DMS53 (cell line): ENCODE measurements at regions not wholly inside any gene's neighbourhood (a gene's known extent, or its start where the extent isn't known, plus 50 kb on each side); places are given as distances from the start of the nearest gene placed in this dataset.
"Not testable (repeated sequence)": the region's sequence is repeated elsewhere in the genome, so short reads cannot be mapped to it uniquely, and the experiment has no call there.

ENCODE experiments used
- DNase-seq: peaks from one replicate; lab custom pipeline; 2025; lab: John Stamatoyannopoulos, UW

DNA sequence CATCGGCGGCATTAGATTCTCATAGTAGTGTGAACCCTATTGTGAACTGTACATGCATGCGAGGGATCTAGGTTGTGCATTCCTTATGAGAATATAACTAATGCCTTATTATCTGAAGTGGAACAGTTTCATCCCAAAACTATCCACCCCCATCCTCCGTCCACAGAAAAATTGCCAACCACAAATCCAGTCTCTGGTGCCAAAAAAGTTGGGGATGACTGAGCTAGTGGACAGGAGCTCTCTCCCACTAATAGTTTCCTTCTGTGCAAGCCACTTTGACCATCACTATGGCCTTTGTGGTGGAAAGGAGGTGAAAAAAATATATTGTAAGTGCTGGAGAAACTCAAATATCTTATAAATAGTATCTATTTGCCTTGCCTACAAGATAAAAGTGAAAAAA is 857.8 kb downstream of the DIAPH3 start:
- no peak for DNase-seq

DNA sequence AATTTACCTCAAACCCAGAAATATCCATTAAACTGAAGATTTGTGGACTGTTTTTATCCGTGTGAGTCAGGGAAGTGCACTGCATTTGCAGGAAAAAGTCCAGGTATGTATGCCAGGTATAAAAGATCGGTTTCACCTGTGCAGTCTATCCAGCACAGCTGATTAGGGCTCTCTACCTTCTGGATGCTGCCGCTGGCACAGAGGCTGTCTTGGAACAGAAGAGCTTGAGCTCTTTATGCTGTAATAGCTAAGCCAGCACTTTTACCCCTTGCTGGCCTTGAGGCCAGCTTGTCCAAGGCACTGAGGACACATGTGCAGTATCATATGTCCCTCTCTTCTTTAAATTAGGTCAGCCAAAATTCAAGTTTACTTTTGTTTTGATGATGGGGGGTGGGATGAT is 851.0 kb downstream of the DIAPH3 start:
- no peak for DNase-seq

DNA sequence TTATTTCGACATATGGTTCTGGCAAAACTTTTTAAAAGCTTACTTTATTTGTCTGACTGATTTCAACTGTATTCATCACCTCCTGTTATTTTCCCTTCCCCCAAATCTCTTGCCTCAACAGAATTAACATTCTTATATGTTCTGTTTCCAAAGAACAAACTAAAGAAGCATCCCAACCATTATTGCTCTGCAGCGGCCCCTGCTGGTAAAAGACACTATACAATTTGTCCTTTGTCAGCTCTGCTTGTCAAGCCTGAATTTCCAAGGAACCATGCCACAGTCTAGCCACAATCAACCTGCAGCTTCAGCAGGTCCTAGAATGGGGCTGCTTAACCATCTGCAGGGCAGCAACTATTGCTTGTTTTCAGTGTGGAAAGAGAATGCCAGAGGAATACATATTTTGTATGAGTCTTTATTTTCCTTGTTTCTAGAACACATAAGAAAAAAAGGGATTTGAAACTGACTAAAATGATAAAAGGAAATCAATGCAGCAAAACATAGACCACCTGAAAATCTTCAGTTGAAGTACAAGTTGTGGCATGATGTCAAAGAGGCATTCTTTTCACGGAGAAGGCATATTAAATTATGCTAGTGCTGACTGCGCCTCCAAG is 845.3 kb downstream of the DIAPH3 start:
- DNase-seq: peak; percentile 63

DNA sequence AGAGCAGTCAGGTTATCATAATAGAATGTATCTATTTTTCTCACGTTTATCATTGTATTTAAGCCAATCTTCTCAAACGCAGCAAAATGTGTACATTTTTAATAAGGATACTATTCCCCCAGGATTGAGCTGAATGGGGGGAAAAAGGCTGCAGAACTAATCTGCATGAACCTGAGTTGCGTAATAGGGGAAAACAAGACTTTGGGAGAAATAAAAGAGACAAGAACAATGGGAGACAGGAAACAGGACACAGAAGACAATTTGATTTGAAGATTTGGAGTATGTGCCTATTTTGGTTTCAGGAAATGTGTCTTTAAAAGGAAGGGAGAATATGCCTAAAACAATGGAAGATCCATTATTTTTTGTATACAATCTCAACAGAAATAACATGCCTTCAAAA is 844.5 kb downstream of the DIAPH3 start:
- DNase-seq: no peak

DNA sequence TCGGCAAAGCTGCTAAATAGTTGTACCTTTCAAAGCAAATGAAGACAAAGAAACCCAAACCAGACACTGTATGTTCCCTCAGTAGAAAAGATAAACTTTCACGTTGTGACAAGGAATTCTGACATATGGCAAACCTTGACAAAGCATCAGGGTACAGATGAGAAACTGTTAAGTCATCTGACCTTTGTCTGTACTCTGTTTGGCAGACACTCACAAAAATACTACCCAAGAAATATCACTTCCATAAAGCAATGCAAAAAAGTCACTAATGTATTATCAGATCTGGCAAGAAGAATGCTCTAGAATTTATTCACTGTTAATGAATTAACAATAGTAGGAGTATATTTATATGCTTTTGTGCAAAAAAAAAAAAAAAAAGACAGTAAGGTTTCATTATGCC is 843.7 kb downstream of the DIAPH3 start:
- no peak for DNase-seq

DNA sequence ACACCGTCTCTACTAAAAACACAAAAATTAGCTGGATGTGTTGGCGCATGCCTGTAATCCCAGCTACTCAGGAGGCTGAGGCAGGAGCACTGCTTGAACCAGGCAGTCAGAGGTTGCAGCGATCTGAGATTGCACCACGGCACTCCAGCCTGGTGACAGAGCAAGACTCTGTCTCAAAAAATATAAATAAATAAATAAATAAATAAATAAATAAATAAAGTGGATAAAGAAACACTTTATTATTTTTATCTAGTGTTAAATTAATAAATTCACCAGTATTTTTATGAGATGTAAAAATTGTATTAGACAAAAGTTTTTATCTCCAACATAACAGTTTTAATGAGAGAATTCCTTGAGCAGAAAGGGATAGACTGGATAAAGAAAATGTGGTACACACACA is 839.3 kb downstream of the DIAPH3 start:
- not testable (repeated sequence) for DNase-seq

DNA sequence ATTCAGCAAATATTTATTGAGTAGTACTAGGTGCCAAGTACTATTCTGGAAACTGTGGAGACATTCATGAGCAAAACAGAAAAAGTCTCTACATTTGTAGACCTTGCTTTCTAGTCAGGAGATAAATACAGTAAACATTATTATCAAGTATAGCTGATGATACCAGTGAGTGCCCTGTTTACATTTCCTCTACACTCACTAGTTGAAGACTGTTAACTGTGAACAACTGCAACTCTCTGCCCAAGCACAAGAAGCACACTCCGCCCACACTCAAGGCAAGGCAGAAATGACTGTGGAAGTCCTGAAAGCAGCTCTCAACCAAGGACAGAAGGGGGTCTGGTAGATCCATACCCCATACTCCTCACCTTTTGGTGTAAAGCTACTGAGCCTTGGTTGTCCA is 837.0 kb downstream of the DIAPH3 start:
- no peak for DNase-seq

DNA sequence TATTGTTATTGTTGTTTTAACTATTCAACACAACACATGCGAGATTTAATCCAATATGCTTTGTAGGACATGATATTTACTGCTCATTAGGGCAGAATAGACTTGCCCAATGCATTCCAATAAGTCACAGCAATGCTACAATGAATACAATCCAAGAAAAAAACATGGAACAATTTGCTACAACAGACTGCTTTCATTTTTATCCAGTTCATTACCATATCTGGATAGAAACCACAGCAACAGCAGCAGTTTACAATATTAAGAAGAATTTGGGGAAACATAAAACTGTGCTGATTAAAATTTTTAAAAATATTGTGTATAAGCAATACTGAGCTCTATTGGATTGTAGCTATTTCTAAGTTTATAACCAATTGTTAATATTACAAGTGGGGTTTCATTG is 833.0 kb downstream of the DIAPH3 start:
- DNase-seq: no peak

DNA sequence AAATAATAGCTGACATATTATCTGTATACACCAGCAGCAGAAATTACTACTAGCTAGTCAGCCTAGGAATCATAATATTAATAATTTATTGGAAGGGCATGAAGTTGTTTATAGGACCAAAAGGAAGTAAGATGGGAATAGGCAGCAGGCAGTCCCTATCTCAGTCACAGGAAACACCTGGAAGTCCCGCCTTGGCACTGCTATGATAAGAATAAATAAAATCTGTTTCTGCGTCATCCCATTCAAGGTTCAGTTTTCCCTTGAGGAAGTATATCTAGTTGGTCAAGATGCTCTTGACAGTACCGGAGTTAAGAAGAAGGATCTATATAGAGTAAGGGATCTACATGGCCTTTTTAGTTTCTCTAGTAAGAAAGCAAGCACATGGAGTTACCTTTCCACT is 830.8 kb downstream of the DIAPH3 start:
- no peak for DNase-seq

DNA sequence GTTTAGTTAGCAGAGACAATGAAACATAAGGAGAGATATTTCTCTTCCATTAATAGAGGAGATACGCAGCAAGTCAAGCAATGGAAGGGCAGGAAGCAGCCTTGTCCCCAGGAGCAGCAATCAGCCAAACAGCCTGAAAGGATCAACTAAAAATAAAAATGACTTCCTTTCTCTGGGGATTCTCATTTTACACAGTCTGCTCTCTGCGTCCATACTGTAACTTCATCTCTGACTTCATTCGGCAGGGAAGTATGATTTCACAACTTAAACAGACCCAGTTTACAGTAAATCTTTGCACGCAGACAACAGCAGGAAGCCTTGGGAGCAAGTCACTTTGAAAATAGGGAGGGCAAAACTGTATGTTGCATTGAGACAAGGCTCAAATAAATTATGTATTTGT is 826.7 kb downstream of the DIAPH3 start:
- DNase-seq: no peak

DNA sequence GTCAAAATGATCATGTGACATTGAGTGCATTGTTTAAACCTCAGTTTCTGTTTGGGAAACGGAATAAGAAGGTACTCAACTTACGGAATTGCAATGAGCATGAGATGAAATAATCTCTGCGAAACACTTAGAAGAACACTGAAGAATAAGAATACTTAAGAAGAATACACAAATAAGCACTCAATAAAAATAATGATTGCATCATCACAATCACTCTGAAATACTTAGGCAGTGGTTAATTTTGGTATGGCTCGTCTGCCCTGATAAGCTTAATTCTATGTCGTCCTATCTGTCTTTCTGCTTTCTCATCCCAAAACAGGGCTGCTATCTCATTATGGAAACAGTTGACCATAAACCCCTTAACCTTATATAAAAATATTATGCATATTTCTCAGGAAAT is 823.6 kb downstream of the DIAPH3 start:
- DNase-seq: no peak

DNA sequence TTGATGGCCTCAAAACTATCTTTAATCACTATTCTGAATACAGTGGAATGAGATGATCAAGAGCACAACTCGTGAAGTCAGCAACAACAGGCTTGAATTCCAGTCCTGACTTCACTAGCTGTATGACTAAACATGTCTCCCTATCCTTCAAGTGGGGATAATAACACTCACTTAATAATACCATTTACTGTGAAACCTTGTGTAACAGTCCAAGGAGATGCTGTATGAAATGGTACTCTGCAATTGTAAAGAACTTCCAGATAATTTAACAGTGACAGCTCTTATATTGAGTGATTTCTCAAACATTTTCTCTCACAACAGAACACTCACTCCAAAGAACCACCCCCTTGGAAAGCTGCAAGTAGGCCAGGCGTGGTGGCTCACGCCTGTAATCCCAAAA is 823.1 kb downstream of the DIAPH3 start:
- DNase-seq: no peak

DNA sequence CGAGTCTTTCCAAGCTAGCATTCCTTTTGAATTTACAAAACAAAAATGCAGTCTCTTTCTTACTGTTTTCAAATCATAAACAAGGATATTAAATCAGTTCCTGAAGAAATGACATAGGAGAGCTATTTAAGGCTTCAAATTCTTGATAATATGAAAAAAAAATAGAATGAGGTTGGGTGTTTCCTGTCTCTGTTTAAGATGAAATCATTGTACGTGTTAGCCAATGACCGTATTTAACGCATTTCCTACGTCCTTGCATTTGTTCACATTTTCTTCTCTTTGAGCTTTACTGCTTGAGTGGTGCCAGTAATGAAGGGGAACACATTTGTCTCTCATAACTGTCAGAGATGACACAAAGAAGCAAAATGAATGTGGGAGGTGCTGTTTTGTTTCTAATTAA is 821.3 kb downstream of the DIAPH3 start:
- no peak for DNase-seq

DNA sequence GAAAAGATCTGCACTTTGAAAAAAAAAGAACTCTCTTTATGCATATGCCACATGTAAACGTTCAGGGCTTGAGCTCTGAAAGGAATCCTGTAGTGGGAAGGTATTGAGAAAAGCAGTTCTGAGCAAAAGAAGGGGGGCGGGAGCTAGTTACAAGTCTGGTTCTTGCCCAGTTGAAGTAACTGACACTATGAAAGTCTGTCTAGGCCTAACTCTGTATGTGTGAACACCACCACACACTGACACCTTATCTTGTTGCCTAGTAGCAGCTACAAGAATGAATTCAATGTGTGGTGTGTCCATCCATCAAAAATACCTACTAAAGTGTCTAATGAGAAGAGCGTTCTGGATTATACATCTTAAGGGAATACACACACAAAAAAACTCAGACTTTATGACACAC is 820.6 kb downstream of the DIAPH3 start:
- no peak for DNase-seq

DNA sequence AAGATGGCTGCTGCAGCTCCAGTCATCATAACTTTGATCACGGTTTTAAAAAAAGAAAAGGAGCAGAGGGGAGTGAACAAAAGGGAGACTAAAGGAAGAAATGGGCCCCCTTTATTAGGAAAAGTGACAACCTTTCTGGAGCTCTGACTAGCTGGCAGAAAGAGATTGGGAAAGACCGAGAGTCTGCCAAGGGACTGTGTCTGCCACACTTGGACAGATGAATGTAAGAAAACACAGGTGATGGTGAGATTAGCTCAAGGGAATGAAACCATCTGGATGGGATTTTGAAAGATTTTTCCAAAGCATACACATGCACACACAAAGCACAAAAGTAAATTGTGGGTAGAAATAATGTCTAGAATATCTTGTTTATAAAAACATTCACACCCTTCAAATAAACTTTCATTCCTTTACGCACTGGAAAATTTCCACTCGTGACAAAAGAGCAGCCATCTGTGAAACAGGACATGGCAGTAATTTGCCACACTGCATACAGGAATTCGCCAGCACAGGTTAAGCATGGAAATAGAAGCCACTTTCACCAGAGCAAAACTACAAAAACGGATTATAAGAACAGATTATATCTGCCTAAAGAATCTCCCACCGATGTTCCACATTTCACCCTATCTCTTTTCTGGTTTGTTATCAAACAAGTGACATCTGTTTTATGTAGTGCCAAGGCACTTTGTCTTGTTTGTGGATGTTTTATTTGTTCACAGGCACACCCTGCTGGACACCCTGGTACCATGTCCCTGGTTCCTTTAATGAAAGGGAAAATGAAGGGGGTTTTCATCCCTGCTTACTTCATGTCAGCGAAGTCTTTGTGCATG is 819.5 kb downstream of the DIAPH3 start:
- no peak for DNase-seq

DNA sequence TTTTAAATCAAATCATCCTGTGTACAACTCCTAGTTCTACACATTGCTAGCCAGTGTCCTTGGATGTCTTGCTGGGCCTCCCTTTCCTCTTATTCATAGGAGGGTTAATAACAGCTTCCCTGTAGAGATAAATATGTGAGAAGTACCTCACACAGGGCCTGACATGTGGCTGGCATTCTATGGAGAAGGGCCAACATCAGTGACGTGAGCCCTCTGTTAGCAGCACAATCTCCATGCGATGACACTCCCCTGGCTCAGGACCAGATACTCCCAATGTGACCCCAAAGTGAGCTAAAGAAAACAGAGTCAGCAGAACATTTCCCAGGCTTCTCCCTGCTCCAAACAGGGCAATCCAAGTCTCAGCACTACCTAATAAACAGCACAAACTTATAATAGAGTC is 818.4 kb downstream of the DIAPH3 start:
- no peak for DNase-seq

DNA sequence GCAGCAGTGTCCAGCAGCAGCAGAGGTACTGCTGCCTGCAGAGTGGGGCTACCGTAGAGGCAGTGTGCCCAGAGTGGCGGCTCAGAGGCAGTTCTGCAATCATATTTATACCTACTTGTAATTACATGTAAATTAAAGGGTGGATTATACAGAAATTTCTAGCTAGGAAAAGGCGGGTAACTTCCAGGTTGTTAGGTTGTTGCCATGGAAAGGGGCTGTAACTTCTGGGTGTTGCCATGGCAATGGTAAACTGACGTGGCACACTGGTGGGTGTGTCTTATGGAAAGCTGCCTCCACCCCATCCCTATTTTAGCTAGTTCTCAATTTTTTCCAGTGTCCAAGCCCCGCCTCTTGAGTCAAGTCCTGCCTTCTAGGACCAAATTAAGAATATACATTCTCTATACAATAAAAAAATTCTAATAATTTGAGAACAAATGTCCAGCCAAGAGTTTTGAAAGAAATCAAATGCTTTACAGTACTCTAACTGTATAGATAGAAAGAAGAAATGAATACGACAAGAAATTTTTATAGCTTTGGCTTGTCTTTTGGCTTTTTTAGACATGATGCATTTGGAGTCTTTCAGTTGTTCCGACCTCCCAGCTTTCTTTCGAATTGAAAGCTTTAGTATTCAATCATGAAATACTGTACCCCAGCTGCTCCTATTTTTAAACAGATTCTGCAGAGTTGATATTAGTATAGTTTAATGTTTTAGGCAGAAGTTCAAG is 816.6 kb downstream of the DIAPH3 start:
- DNase-seq: no peak

DNA sequence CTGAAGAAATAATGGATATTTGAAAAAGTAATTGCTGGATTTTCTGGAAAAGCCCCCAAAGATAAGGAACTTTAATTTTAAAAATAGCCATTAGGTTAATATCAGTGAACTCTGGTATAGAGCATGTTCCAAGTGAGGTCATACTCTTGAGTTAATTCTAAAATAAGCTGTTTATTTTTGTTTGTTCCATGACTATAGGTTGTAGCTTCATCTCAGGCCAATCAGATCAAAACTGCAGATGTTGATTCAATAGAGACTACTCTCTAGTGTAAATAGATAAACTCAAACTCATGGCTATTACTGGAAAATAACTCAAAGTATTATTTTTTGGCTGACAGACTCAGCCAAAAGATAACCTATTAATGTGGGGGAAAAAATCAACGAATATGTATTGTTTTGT is 815.1 kb downstream of the DIAPH3 start:
- DNase-seq: no peak

DNA sequence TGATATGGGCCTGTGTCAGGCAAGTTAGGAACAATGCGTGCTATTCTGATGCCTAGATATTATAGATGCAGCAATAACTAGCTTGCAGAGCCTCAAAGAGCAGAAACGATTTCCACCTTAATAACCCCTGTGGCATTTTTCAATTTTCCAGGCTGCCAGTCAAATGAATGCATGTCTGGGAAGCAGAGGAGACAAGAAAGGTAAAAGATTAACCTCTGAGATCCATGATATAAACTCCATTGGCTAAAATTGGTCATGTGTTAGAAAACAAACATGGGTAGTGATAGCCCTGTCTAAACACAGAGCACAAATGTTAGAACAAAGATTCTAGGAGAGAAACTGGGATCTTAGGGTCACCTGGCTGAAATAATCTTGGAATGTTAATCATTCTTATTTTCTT is 811.1 kb downstream of the DIAPH3 start:
- peak; percentile 10 for DNase-seq

DNA sequence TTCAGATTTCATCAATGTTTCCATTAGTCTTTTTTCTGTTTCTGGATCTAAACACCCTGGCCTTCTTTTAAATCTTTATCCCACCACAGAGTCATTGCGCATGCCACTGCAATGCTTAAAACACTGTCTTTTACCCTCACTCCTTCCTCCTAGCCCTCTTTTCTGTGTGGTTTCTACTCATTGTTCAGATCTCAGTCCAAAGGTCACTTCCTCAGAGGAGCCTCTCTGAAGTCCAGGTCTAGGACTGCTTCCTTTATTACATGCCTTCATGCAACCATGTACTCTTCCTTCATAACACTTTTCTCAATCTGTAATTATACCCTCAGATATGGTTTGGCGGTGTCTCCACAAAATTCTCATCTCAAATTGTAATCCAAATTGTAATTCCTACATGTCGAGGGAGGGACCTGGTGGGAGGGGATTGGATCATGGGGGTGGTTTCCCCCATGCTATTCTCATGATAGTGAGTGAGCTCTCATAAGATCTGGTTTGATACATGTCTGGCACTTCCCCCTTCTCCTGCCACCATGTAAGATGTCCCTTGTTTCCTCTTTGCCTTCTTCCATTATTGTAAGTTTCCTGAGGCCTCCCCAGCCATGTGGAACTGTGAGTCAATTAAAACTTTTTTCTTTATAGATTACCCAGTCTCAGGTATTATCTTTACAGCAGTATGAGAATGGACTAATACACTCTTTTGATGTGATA is 808.9 kb downstream of the DIAPH3 start:
- DNase-seq: peak; percentile 53

DNA sequence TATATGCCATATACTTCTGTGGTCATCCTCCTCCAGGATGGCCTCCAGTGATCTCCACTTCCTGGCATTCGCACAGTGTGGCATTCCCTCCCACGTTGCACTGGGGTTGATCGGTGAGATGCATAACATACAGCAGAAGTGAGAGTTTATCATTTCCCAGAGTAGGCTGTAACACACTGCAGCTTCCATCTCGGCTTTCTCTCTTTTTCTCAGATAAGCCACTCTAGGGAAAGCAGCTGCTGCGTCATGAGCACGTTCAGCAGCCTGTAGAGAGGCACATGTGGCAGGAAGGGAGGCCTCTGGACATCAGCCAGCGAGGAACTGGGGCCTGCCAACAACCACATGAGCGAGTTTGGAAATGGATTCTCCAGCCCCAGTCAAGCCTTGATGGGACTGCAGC is 807.1 kb downstream of the DIAPH3 start:
- DNase-seq: peak; percentile 1

DNA sequence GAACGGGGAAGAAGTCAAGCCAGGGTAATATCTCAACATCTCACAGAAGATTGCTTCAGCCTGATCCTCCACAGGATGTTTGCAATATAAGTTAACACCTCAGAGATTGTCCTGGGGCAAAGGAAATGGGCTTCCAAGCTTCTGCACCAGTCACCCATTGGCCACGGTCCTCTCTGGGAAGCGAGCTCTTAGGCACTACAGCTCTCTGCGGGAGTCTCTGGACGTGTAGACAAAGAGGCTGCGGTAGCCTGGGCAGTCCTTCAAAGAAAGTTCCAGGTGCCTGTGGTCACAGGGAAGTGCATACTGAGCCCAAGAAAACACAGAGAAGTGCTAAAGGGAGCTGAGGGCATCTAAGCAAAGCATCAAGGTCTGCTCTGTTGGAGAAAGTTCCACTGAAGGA is 805.7 kb downstream of the DIAPH3 start:
- DNase-seq: no peak

DNA sequence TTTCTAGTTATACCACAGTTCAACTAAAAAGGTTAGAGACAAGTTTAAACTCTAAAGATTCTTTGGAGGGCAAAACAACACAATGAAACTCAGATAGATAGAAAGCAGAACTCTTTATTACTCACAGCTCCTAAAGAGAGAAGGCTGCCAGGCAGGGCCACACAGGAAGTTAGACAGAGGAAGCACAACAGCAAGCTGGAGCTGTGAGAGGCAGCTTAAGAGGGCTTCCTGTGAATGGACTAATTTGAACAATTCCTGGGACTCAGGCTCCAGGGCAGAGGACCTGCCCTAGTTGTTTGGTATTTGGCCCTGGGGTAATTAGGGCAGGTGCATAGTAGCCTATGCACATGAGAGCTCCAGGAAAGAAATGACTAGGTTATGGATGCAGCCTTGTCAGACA is 803.6 kb downstream of the DIAPH3 start:
- DNase-seq: no peak
